ENCODE measurements at regions not wholly inside any gene's neighbourhood (a gene's known extent, or its start where the extent isn't known, plus 50 kb on each side); places are given as distances from the start of the nearest gene placed in this dataset.

- no peak for DNase-seq (ENCODE audit: low read depth)
Measured at GRCh38 chr9:4921449-4921848, 63.6 kb upstream of the JAK2 start.

GRCh38 chr9:4922101-4922500 lies 63.0 kb upstream of the JAK2 start:
- no peak for DNase-seq (ENCODE audit: low read depth)

GRCh38 chr9:4922730-4923129 lies 62.3 kb upstream of the JAK2 start:
- DNase-seq (ENCODE audit: low read depth) = no peak

GRCh38 chr9:4923141-4923540 lies 61.9 kb upstream of the JAK2 start:
- no peak for DNase-seq (ENCODE audit: low read depth)

GRCh38 chr9:4923580-4924544 lies 61.2 kb upstream of the JAK2 start:
- DNase-seq (ENCODE audit: low read depth) = peak; percentile 48

GRCh38 chr9:4926239-4926638 lies 58.8 kb upstream of the JAK2 start:
- DNase-seq (ENCODE audit: low read depth) = no peak

- peak; percentile 42 for DNase-seq (ENCODE audit: low read depth)
Measured at GRCh38 chr9:4927043-4927471, 58.0 kb upstream of the JAK2 start.

- peak; percentile 48 for DNase-seq (ENCODE audit: low read depth)
Measured at GRCh38 chr9:4927701-4928100, 57.4 kb upstream of the JAK2 start.

GRCh38 chr9:4929917-4930316 lies 55.2 kb upstream of the JAK2 start:
- peak; percentile 52 for DNase-seq (ENCODE audit: low read depth)

- DNase-seq (ENCODE audit: low read depth) = no peak
Measured at GRCh38 chr9:4932681-4933080, 52.4 kb upstream of the JAK2 start.

- no peak for DNase-seq (ENCODE audit: low read depth)
Measured at GRCh38 chr9:4933177-4933576, 51.9 kb upstream of the JAK2 start.

- DNase-seq (ENCODE audit: low read depth) = no peak
Measured at GRCh38 chr9:4933861-4934260, 51.2 kb upstream of the JAK2 start.

- DNase-seq (ENCODE audit: low read depth) = peak; percentile 44
Measured at GRCh38 chr9:4935001-4935672, 49.9 kb upstream of the JAK2 start.

All from EH (cell line).